Lower leg skin (tissue), 3 donors: ENCODE measurements at regions not wholly inside any gene's neighbourhood (a gene's known extent, or its start where the extent isn't known, plus 50 kb on each side); places are given as distances from the start of the nearest gene placed in this dataset.

Experiments used
- CTCF ChIP-seq, 3 donors: fragments of 450-650 bp; IDR thresholded peaks; one replicate each; pipeline ENCODE4 v1.5.1; 2016; ENCODE audit warnings: antibody characterized with exemption in 3 of 3, mild to moderate bottlenecking in 3 of 3, moderate library complexity in 2 of 3
- POLR2A ChIP-seq, 2 donors: fragments of 450-650 bp; IDR thresholded peaks; one replicate each; pipeline ENCODE4 v1.6.1; 2016 to 2017; ENCODE audit warnings: antibody characterized with exemption in 2 of 2, mild to moderate bottlenecking in 1 of 2, moderate library complexity in 1 of 2

GRCh38 chr9:1273859-1274258, 223.7 kb downstream of the DMRT2 start:
- no peak for TF ChIP-seq POLR2A (IDR thresholded peaks at IDR 0.05)
- no peak for TF ChIP-seq CTCF (IDR thresholded peaks at IDR 0.05)
